ENCODE measurements at regions not wholly inside any gene's neighbourhood (a gene's known extent, or its start where the extent isn't known, plus 50 kb on each side); places are given as distances from the start of the nearest gene placed in this dataset.

- TF ChIP-seq, protein P1, sequence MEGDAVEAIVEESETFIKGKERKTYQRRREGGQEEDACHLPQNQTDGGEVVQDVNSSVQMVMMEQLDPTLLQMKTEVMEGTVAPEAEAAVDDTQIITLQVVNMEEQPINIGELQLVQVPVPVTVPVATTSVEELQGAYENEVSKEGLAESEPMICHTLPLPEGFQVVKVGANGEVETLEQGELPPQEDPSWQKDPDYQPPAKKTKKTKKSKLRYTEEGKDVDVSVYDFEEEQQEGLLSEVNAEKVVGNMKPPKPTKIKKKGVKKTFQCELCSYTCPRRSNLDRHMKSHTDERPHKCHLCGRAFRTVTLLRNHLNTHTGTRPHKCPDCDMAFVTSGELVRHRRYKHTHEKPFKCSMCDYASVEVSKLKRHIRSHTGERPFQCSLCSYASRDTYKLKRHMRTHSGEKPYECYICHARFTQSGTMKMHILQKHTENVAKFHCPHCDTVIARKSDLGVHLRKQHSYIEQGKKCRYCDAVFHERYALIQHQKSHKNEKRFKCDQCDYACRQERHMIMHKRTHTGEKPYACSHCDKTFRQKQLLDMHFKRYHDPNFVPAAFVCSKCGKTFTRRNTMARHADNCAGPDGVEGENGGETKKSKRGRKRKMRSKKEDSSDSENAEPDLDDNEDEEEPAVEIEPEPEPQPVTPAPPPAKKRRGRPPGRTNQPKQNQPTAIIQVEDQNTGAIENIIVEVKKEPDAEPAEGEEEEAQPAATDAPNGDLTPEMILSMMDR (IDR thresholded peaks at IDR 0.05; ENCODE audit: poor library complexity) = no peak
- no peak for TF ChIP-seq EZH2phosphoT487 (IDR thresholded peaks at IDR 0.05; ENCODE audit: low read depth, severe bottlenecking, unreplicated experiment)
Observed at GRCh38 chr5:56340196-56340980, 107.3 kb upstream of the ANKRD55 start.
